IPS-18a (cell line): ENCODE measurements at regions not wholly inside any gene's neighbourhood (a gene's known extent, or its start where the extent isn't known, plus 50 kb on each side); places are given as distances from the start of the nearest gene placed in this dataset.

Experiments used
- H3K27ac ChIP-seq: one replicate; pipeline ENCODE4 v1.5.1; 2013; ENCODE audit warnings: low read length
- H3K27me3 ChIP-seq: one replicate; pipeline ENCODE4 v1.6.1; 2013; ENCODE audit warnings: mild to moderate bottlenecking, low read length; ENCODE audit not compliant: control insufficient read depth, insufficient read depth
- H3K36me3 ChIP-seq: one replicate; pipeline ENCODE4 v1.6.1; 2013; ENCODE audit warnings: low read depth, low read length; ENCODE audit not compliant: control insufficient read depth
- H3K4me1 ChIP-seq: one replicate; pipeline ENCODE4 v1.6.1; 2013; ENCODE audit warnings: low read depth, low read length; ENCODE audit not compliant: control insufficient read depth
- H3K4me3 ChIP-seq: one replicate; pipeline ENCODE4 v1.5.1; 2013; ENCODE audit warnings: low read length
- H3K9ac ChIP-seq: one replicate; pipeline ENCODE4 v1.6.1; 2013; ENCODE audit warnings: mild to moderate bottlenecking, low read length, moderate library complexity
- H3K9me3 ChIP-seq: one replicate; pipeline ENCODE4 v1.6.1; 2013; ENCODE audit warnings: low read depth, low read length; ENCODE audit not compliant: control insufficient read depth

- Histone ChIP-seq H3K27ac (no peak overlapping the region), H3K9ac (no peak overlapping the region), H3K4me3 (no peak overlapping the region), H3K27me3 (no peaks in the 10 kb centered on the region), H3K4me1 (no peaks in the 10 kb centered on the region), H3K36me3 (no peaks in the 10 kb centered on the region), H3K9me3 (no peaks in the 10 kb centered on the region)
Measured at GRCh38 chr13:29911781-29912418, 61.5 kb upstream of the UBL3 start.

DNA sequence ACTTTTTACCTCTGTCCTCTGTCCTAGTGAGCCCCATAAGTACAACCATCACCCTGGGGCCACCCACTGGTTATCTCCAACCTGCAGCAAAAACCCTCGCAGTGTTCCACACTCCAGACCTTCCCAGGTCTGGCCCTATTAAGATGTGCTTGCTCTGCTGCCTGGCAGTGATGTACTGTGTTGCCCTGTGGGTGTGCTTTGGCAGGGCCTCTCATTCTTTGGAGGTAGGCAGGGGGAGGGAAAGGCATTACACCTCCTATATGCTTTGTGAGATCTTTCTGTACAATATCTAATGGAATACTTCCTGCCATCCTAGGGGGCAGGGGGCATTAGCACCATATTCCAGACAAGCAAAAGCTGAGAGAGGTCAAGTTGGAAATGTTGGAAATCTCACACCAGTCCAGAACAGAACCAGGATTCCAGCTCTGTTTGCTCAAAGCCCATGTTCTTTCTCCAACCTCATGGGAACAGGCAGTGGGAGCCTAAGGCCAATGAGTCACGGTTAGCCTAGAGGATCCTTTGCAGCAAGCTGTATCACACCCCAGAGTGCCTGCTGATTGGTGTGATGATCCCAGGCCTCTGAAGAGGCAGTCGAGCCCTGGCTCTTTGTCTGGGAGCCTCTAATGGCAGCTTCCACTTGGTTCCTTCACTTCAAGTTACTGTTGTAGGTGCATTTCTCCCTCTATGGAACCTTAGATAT is 59.7 kb upstream of the UBL3 start:
- Histone ChIP-seq H3K9me3 (no peaks in the 10 kb centered on the region), H3K9ac (no peak overlapping the region), H3K4me3 (no peak overlapping the region), H3K36me3 (no peaks in the 10 kb centered on the region), H3K4me1 (no peaks in the 10 kb centered on the region), H3K27me3 (no peaks in the 10 kb centered on the region), H3K27ac (no peak overlapping the region)

- Histone ChIP-seq H3K27me3 (no peaks in the 10 kb centered on the region), H3K36me3 (no peaks in the 10 kb centered on the region), H3K9me3 (no peaks in the 10 kb centered on the region), H3K27ac (no peak overlapping the region), H3K4me1 (no peaks in the 10 kb centered on the region), H3K4me3 (no peak overlapping the region), H3K9ac (no peak overlapping the region)
Measured at GRCh38 chr13:29909081-29909730, 58.8 kb upstream of the UBL3 start.

- H3K9me3 ChIP-seq: no peaks in the 10 kb centered on the region
- no peak overlapping the region for H3K27ac ChIP-seq
- H3K9ac ChIP-seq: no peak overlapping the region
- H3K27me3 ChIP-seq: no peaks in the 10 kb centered on the region
- H3K4me1 ChIP-seq: peaks cover 4% of the 10 kb centered on the region
- H3K36me3 ChIP-seq: no peaks in the 10 kb centered on the region
- no peak overlapping the region for H3K4me3 ChIP-seq
Measured at GRCh38 chr13:29908416-29909080, 58.1 kb upstream of the UBL3 start.

- H3K4me3 ChIP-seq: no peak overlapping the region
- H3K4me1 ChIP-seq: peaks cover 5% of the 10 kb centered on the region
- H3K36me3 ChIP-seq: no peaks in the 10 kb centered on the region
- H3K27me3 ChIP-seq: no peaks in the 10 kb centered on the region
- H3K9me3 ChIP-seq: no peaks in the 10 kb centered on the region
- no peak overlapping the region for H3K27ac ChIP-seq
- H3K9ac ChIP-seq: no peak overlapping the region
Measured at GRCh38 chr13:29907670-29908069, 57.3 kb upstream of the UBL3 start.

DNA sequence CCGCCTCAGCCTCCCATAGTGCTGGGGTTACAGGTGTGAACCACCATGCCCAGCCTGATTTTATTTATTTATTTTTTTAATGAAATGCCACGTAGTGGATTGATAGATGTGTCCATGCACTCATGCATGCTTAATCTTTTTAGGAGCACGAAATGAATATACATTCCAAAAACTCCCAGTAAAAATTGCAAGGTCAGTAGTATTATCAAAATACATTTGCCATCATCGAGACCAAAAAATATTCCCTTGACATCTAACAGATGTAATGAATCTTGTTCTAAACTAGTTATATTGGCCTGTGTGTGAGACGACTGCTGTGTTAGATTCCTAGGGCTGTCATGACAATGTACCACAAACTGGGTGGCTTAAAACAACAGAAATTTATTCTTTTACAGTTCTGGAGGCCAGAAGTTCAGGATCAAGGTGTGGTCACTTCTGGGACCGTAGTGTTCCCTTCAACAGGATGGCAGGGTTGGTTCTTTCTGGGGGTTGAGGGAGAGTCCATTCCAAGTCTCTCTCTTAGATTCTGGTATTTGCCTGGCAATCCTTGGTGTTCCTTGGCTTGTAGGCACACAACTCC is 56.1 kb upstream of the UBL3 start:
- Histone ChIP-seq H3K27ac (no peak overlapping the region), H3K4me3 (no peak overlapping the region), H3K4me1 (peaks cover 11% of the 10 kb centered on the region), H3K9ac (no peak overlapping the region), H3K9me3 (no peaks in the 10 kb centered on the region), H3K36me3 (no peaks in the 10 kb centered on the region), H3K27me3 (no peaks in the 10 kb centered on the region)

DNA sequence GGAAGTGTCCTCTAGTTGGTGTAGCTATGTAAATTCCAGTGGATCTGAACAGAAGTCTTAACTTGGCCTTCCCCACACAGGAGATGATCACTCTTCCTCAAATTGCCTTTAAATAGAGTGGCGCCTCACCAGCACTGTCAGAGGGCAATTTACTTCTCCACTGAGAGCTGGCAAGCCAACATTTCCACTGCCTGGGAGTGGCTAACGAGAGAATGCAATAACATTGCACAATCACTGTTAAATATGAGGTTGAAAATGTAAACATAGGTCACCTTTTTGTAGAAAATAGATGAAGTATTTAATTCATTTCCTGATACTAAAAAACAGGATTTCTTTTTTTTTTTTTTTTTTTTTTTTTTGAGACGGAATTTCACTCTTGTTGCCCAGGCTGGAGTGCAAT is 55.4 kb upstream of the UBL3 start:
- Histone ChIP-seq H3K27ac (no peak overlapping the region), H3K9ac (no peak overlapping the region), H3K27me3 (no peaks in the 10 kb centered on the region), H3K9me3 (no peaks in the 10 kb centered on the region), H3K36me3 (no peaks in the 10 kb centered on the region), H3K4me1 (peaks cover 11% of the 10 kb centered on the region), H3K4me3 (no peak overlapping the region)

GRCh38 chr13:29903996-29904395 is 53.6 kb upstream of the UBL3 start:
- H3K4me1 ChIP-seq: peaks cover 11% of the 10 kb centered on the region
- no peaks in the 10 kb centered on the region for H3K36me3 ChIP-seq
- H3K9me3 ChIP-seq: no peaks in the 10 kb centered on the region
- no peak overlapping the region for H3K9ac ChIP-seq
- no peaks in the 10 kb centered on the region for H3K27me3 ChIP-seq
- no peak overlapping the region for H3K4me3 ChIP-seq
- H3K27ac ChIP-seq: no peak overlapping the region

DNA sequence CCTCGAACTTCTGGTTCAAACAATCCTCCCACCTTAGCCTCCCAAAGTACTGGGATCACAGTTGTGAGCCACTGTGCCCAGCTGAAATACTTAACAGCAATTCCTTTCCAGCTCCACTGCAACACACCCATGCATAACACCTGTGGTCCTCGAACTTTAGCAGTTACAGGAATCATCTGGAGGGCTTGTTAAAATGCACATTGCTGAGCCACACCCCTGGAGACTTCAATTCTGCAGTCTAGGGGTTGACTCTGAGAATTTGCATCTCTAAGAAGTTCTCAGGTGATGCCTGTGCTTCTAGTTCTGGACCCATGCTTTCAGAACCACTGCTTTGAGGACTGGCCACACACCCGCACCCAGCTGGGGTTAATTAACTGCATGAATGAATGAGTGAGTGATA is 53.1 kb upstream of the UBL3 start:
- Histone ChIP-seq H3K27ac (no peak overlapping the region), H3K9me3 (no peaks in the 10 kb centered on the region), H3K4me3 (no peak overlapping the region), H3K9ac (no peak overlapping the region), H3K36me3 (no peaks in the 10 kb centered on the region), H3K27me3 (no peaks in the 10 kb centered on the region), H3K4me1 (peaks cover 11% of the 10 kb centered on the region)

DNA sequence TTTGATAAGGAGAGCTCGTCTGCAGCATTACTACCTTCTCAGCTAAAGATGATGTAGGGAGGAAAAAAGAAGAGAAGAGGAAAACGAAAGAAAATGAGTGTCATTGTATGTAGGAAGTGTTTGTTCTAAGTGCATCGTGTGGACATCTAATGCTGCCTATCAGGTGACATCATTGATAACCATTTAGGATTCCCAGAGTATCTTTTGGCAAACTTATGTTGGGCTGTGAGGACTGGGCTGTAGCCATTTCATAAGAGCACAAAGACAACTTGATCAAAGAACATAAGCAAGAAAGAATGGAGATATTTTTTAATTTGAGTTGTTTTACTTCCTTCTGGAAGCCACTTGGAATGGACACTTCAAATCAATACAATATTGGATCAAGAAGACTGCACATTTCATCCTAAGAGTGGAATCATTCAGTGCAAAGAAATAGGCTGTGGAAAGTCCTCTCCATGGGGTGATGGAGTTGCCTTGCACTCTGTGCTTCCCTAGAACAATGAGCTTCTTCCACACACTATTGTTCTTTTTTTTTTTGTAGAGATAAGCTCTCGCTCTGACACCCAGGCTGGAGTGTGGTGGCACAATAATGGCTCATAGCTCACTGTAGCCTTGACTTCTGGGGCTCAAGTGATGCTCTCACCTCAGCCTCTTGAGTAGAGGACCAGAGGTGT is 52.4 kb upstream of the UBL3 start:
- Histone ChIP-seq H3K9me3 (no peaks in the 10 kb centered on the region), H3K9ac (no peak overlapping the region), H3K27ac (no peak overlapping the region), H3K4me3 (no peak overlapping the region), H3K27me3 (no peaks in the 10 kb centered on the region), H3K4me1 (peaks cover 11% of the 10 kb centered on the region), H3K36me3 (no peaks in the 10 kb centered on the region)
